ENCODE measurements at regions not wholly inside any gene's neighbourhood (a gene's known extent, or its start where the extent isn't known, plus 50 kb on each side); places are given as distances from the start of the nearest gene placed in this dataset.

GRCh38 chr11:116314006-116314405, 458.8 kb downstream of the BUD13 start:
- TF ChIP-seq CTCF (IDR thresholded peaks at IDR 0.05; ENCODE audit: low read depth, low read length, missing input control), result no peak
- no peak for TF ChIP-seq YY1 (IDR thresholded peaks at IDR 0.05)
- no peak for TF ChIP-seq TAF1 (conservative IDR thresholded peaks at IDR 0.05)
- no peak for TF ChIP-seq REST (IDR thresholded peaks at IDR 0.05)
- no peak for TF ChIP-seq HNF4A (conservative IDR thresholded peaks at IDR 0.05)
- TF ChIP-seq RAD21 (IDR thresholded peaks at IDR 0.05), result no peak
- no peak for TF ChIP-seq SP1 (IDR thresholded peaks at IDR 0.05)
- no peak for TF ChIP-seq MAX (IDR thresholded peaks at IDR 0.05)
- no peak for TF ChIP-seq JUND (IDR thresholded peaks at IDR 0.05)
- no peak for TF ChIP-seq GABPA (IDR thresholded peaks at IDR 0.05 in 1 of 2, conservative IDR thresholded peaks at IDR 0.05 in 1 of 2)
- TF ChIP-seq EGR1 (IDR thresholded peaks at IDR 0.05; ENCODE audit: low read depth in 2 of 2), result no peak
- no peak for TF ChIP-seq RXRA (IDR thresholded peaks at IDR 0.05)
